Stomach (tissue), 8 donors: ENCODE measurements at regions not wholly inside any gene's neighbourhood (a gene's known extent, or its start where the extent isn't known, plus 50 kb on each side); places are given as distances from the start of the nearest gene placed in this dataset.

Experiments used
- DNase-seq, 2 donors: peaks; one replicate each; pipeline versions ENCODE4 v3.0.0 to v3.0.0-alpha.2; 2013 to 2019
- H3K27ac ChIP-seq, 5 donors: fragments of 200-600 bp in 4 of 5; sonication (generic) in 4 of 5; one replicate each; pipeline ENCODE4 v1.5.1; 2013 to 2019; ENCODE audit warnings: mild to moderate bottlenecking in 1 of 5, moderate library complexity in 1 of 5
- H3K27me3 ChIP-seq, 3 donors: fragments of 200-600 bp; sonication (generic); one replicate each; pipeline ENCODE4 v1.5.1; 2017 to 2019; ENCODE audit warnings: mixed run types in 1 of 3
- H3K36me3 ChIP-seq, 4 donors: fragments of 200-600 bp; sonication (generic); 1 replicate in 3 of 4; 2 replicates in 1 of 4; pipeline ENCODE4 v1.5.1; 2016 to 2019
- H3K4me1 ChIP-seq, 4 donors: fragments of 200-600 bp; sonication (generic); one replicate each; pipeline ENCODE4 v1.5.1; 2016 to 2019
- H3K4me3 ChIP-seq, 4 donors: fragments of 200-600 bp; sonication (generic) in 3 of 4; one replicate each; pipeline ENCODE4 v1.5.1; 2016 to 2019; ENCODE audit warnings: mild to moderate bottlenecking in 1 of 4
- H3K9me3 ChIP-seq, 4 donors: fragments of 200-600 bp; sonication (generic); one replicate each; pipeline ENCODE4 v1.5.1; 2016 to 2019
- EP300 ChIP-seq: sonication (generic); formaldehyde crosslinking; IDR thresholded peaks from one replicate; pipeline ENCODE4 v1.6.1; 2017; ENCODE audit warnings: antibody characterized with exemption
- POLR2A ChIP-seq, 4 donors: fragments of 450-650 bp; IDR thresholded peaks; one replicate each; pipeline ENCODE4 v1.6.1; 2016; ENCODE audit warnings: antibody characterized with exemption in 4 of 4, control low read depth in 2 of 4, mild to moderate bottlenecking in 1 of 4, moderate library complexity in 1 of 4
- POLR2AphosphoS5 ChIP-seq, 3 donors: sonication (generic); formaldehyde crosslinking; IDR thresholded peaks; one replicate each; pipeline ENCODE4 v1.6.1; 2016; ENCODE audit warnings: antibody characterized with exemption in 3 of 3
- WGBS, 5 donors: extraction: QIAGEN DNeasy Blood & Tissue Kit in 3 of 5; methylation state at CpG; one replicate each; pipeline versions ENCODE4 v1.1.5 to v1.1.7; 2013 to 2018; 5-methylcytosine and 5-hydroxymethylcytosine counted together
- intact Hi-C: fragments of 100-400 bp; cut with DNase I; formaldehyde crosslinking; loops from one replicate; pipeline ENCODE4 v1.15.1; 2023; ENCODE audit warnings: low total_unique reads
- TF ChIP-seq, protein P1 (sequence below), 7 experiments: fragments of 450-650 bp in 4 of 7; fragments of 200-600 bp in 3 of 7; sonication (generic) in 3 of 7; IDR thresholded peaks; one replicate each; pipeline ENCODE4 v1.5.1; 2016 to 2019; ENCODE audit warnings: antibody characterized with exemption in 7 of 7, control low read depth in 2 of 7, mild to moderate bottlenecking in 1 of 7
- donor health status: healthy with polysubstance abuse.
- donor health status: Bipolar disorder and iron deficiency.
- donor health status: healthy.

DNA sequence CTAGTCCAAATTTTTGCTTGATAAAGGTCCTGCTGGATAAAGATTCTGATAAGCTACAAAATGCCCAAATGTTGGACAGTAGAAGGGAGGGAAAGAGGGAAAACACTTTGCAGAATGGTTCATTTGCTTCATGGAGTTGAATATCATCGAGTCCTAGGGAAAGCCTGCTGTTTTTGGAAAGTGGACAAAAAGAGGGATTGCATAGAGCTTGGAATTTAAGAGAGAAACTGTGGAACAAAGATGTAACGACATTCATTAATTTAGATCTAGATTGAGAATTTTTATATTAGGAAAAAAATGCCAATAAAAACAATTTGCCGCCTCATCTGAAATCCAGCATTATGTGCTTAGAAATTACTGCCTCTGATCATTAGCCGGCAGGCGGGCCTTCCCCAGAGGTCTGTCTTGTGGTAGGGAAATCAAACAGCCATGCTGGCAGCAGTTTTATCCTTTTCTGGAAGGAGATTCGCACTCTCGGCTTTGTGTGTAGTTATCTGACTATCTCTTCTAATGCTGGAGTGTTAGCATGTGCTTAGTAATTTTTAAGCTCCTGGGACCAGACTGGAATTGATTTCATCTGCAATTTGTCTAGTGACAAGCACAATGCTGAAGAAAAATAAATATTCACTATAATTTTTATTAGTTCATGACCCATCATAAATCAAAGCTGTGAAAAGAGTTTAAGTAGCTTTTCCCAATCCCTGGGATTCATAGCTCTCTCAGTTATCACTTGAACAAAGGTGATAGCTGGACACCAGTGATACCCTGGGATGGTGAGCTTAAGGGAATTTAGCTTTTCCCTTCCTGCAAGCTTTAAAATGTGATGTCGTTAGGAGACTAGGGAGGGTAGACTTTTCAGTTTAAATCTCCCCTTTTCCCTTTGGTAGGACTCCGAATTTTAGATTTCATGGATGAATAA, 329.5 kb downstream of the PRL start:
- Histone ChIP-seq H3K9me3 (no peaks in the 10 kb centered on the region), H3K27ac (no peak overlapping the region), H3K27me3 (no peaks in the 10 kb centered on the region), H3K4me1 (no peaks in the 10 kb centered on the region), H3K4me3 (no peak overlapping the region), H3K36me3 (no peaks in the 10 kb centered on the region)
- WGBS, 5 donors, result 67 to 81% (median 80%) methylated on average over 9 of the region's 9 CpGs
- intact Hi-C loops, result no loop called here
- peak in 1 of 2 donors; percentile 38 for DNase-seq
- TF ChIP-seq EP300, result no peak
- no peak for TF ChIP-seq POLR2AphosphoS5 (IDR thresholded peaks at IDR 0.05)
- TF ChIP-seq POLR2A (IDR thresholded peaks at IDR 0.05), result no peak
- TF ChIP-seq, protein P1, sequence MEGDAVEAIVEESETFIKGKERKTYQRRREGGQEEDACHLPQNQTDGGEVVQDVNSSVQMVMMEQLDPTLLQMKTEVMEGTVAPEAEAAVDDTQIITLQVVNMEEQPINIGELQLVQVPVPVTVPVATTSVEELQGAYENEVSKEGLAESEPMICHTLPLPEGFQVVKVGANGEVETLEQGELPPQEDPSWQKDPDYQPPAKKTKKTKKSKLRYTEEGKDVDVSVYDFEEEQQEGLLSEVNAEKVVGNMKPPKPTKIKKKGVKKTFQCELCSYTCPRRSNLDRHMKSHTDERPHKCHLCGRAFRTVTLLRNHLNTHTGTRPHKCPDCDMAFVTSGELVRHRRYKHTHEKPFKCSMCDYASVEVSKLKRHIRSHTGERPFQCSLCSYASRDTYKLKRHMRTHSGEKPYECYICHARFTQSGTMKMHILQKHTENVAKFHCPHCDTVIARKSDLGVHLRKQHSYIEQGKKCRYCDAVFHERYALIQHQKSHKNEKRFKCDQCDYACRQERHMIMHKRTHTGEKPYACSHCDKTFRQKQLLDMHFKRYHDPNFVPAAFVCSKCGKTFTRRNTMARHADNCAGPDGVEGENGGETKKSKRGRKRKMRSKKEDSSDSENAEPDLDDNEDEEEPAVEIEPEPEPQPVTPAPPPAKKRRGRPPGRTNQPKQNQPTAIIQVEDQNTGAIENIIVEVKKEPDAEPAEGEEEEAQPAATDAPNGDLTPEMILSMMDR (IDR thresholded peaks at IDR 0.05), result no peak

DNA sequence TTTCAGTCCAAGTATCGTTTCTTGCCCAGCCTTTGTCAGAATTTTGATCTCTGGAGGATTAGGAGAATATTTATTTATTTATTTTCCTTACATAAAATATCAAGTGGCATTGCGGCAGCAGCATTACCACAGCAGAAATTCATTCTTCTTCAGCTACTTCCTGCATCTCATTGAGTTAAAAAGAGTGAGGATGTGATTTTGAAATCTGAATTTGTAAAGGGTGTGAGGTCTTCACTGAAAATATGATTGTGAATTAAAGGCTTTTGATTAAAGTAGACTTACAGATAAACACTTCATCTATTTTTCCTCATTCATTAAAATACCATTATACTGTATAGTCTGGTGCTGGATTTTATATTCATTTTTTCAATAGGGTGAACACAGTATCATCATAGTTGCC, 328.4 kb downstream of the PRL start:
- 69 to 83% (median 79%) methylated on average over 2 of the region's 2 CpGs for WGBS, 5 donors
- H3K27ac ChIP-seq, result no peak overlapping the region
- H3K4me1 ChIP-seq, result no peaks in the 10 kb centered on the region
- no peaks in the 10 kb centered on the region for H3K27me3 ChIP-seq
- H3K36me3 ChIP-seq, result no peaks in the 10 kb centered on the region
- DNase-seq, result no peak
- H3K9me3 ChIP-seq, result no peaks in the 10 kb centered on the region
- TF ChIP-seq EP300 (no peak), POLR2A (IDR thresholded peaks at IDR 0.05) (no peak), POLR2AphosphoS5 (IDR thresholded peaks at IDR 0.05) (no peak)
- TF ChIP-seq, protein P1 (IDR thresholded peaks at IDR 0.05), result no peak
- intact Hi-C loops, result no loop called here
- H3K4me3 ChIP-seq, result no peak overlapping the region

DNA sequence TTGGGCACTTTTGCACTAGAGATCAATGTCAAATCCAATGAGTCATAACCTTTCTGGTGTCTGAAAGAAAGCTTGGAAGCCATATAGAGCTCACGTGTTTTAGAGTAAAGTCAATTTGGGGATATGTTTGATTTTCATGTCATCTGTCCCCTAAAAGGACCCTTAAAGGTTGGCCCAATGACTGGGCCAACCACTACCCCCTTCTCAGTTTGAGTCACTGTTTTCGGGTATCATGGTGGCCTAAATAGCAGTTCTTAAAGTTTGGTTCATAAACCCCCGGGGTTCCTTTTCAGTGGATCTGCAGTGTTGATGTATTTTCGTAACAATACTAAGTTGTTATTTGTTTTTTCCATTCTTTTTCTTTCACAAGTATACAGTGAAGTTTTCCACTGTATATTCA, 327.6 kb downstream of the PRL start:
- no peak for DNase-seq
- TF ChIP-seq, protein P1 (IDR thresholded peaks at IDR 0.05), result no peak
- TF ChIP-seq EP300 (no peak), POLR2AphosphoS5 (IDR thresholded peaks at IDR 0.05) (no peak), POLR2A (IDR thresholded peaks at IDR 0.05) (no peak)
- no peak overlapping the region for H3K4me3 ChIP-seq
- 71 to 93% (median 79%) methylated on average over 4 of the region's 4 CpGs for WGBS, 5 donors
- H3K4me1 ChIP-seq, result no peaks in the 10 kb centered on the region
- no peaks in the 10 kb centered on the region for H3K9me3 ChIP-seq
- H3K27me3 ChIP-seq, result no peaks in the 10 kb centered on the region
- H3K36me3 ChIP-seq, result no peaks in the 10 kb centered on the region
- H3K27ac ChIP-seq, result no peak overlapping the region
- intact Hi-C loops, result no loop called here

DNA sequence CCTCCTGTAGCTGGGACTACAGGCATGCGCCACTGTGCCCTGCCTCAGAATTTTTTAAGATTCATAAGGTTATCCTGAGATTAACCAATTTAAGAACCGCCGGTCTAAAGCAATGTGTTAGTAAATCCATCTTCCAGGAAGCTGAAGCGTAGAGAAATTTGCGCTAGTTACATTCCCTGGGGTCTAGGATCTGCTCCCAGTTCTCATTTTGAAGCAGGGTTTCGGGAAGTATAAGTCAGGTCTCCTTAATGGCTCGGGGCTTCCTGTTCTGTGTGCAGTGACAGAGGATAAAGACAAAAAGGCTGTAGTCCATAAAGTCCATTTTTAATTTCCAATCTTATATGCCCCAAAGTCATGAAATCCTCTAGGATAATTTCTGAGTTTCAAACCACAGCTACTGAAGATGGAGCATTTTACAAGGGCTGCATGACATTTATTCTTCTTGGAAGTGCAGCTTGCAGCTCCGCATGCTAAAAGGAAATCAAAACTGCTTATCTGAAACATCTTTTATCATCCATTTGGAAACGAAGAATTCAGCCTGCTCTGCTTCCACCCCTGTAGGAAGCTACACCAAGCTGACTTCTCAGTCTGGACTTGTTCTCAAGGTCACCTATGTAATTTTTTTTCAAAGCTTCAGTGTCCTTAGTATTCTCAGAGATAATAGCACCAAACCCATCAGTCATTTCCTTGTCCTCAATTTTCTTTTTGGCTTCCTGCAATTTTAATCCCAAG, 326.1 kb downstream of the PRL start:
- WGBS, 5 donors, result 57 to 63% (median 61%) methylated on average over 9 of the region's 9 CpGs
- no peak overlapping the region for H3K4me3 ChIP-seq
- no peaks in the 10 kb centered on the region for H3K36me3 ChIP-seq
- H3K4me1 ChIP-seq, result no peaks in the 10 kb centered on the region
- intact Hi-C loops, result no loop called here
- H3K27ac ChIP-seq, result no peak overlapping the region
- peak in 1 of 2 donors; percentile 22 for DNase-seq
- H3K27me3 ChIP-seq, result no peaks in the 10 kb centered on the region
- H3K9me3 ChIP-seq, result no peaks in the 10 kb centered on the region
- TF ChIP-seq, protein P1 (IDR thresholded peaks at IDR 0.05), result no peak
- TF ChIP-seq POLR2A (IDR thresholded peaks at IDR 0.05) (no peak), EP300 (no peak), POLR2AphosphoS5 (IDR thresholded peaks at IDR 0.05) (no peak)
